K562 (cell line): ENCODE measurements at regions not wholly inside any gene's neighbourhood (a gene's known extent, or its start where the extent isn't known, plus 50 kb on each side); places are given as distances from the start of the nearest gene placed in this dataset.

ENCODE experiments used
- CHD2 ChIP-seq: IDR thresholded peaks from 2 replicates; pipeline ENCODE4 v1.6.1; 2011; ENCODE audit warnings: low read depth, low read length
- PKNOX1 ChIP-seq: fragments of 450-650 bp; IDR thresholded peaks from 2 replicates; pipeline ENCODE4 v1.6.1; 2016

- TF ChIP-seq CHD2 (no peak), PKNOX1 (no peak)
Observed at GRCh38 chr3:181103605-181104004, 114.1 kb upstream of the DNAJC19 start.
